Activated naive CD8-positive, alpha-beta T cell treated with anti-CD3 and anti-CD28 coated beads, Interleukin-2, amount 50 U/mL, for 24 hours (primary cell): ENCODE measurements at regions not wholly inside any gene's neighbourhood (a gene's known extent, or its start where the extent isn't known, plus 50 kb on each side); places are given as distances from the start of the nearest gene placed in this dataset.

ENCODE experiments used
- ATAC-seq: fragments of 150-1000 bp; cut with Tn5 transposase; one replicate; pipeline ENCODE4 v1.10.0; 2021
- DNase-seq: peaks from one replicate; pipeline ENCODE4 v3.0.0; 2021
- H3K27ac Mint-ChIP-seq: one replicate; pipeline ENCODE4 v1.8.0; 2021; ENCODE audit warnings: mild to moderate bottlenecking, mixed read lengths
- H3K27me3 Mint-ChIP-seq: one replicate; pipeline ENCODE4 v1.8.0; 2021; ENCODE audit warnings: mixed read lengths
- H3K36me3 Mint-ChIP-seq: one replicate; pipeline ENCODE4 v1.8.0; 2021; ENCODE audit warnings: low read depth, mixed read lengths
- H3K4me1 Mint-ChIP-seq: one replicate; pipeline ENCODE4 v1.8.0; 2021; ENCODE audit warnings: mixed read lengths
- H3K4me3 Mint-ChIP-seq: one replicate; pipeline ENCODE4 v1.8.0; 2021; ENCODE audit warnings: mild to moderate bottlenecking, moderate library complexity, mixed read lengths
- H3K9me3 Mint-ChIP-seq: one replicate; pipeline ENCODE4 v1.8.0; 2021; ENCODE audit warnings: mixed read lengths

DNA sequence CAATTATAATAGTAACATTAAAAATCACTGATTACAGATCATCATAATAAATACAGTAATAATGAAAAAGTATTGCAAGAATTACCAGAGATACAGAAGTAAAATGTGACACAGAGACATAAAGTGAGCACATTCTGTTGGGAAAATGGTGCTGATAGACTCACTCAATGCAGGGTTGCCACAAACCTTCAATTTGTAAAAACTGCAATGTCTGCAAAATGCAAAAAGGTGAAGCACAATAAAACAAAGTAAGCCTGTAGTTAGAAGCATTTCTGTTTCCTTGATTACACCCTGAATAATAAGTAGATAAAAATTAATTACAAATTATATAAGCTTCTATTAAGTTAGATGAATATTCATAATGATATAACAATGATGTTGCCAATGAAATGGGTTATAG is 736.2 kb upstream of the CHD1 start:
- H3K27me3 Mint-ChIP-seq: no peaks in the 10 kb centered on the region
- no peak for DNase-seq
- H3K36me3 Mint-ChIP-seq: no peaks in the 10 kb centered on the region
- no peak overlapping the region for H3K27ac Mint-ChIP-seq
- no peak for ATAC-seq
- peaks cover 8% of the 10 kb centered on the region for H3K9me3 Mint-ChIP-seq
- H3K4me1 Mint-ChIP-seq: no peaks in the 10 kb centered on the region
- H3K4me3 Mint-ChIP-seq: no peak overlapping the region

DNA sequence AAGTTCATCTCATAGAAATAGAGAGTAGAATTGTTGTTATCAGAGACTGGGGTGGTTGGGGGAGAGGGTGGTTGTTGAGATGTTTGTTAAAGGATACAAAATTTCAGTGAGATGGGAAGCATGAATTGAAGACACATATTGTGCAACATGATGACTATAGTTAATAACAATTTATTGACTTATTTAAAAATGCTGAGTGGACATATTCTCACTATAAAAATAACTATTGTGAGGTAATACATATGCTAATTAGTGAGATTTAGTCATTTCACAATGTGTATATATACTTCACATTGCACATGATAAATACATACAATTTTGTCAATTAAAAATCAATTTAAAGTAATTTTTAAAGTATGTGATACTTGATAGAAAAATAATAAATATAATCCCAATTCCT is 722.5 kb upstream of the CHD1 start:
- no peaks in the 10 kb centered on the region for H3K4me1 Mint-ChIP-seq
- peaks cover 4% of the 10 kb centered on the region for H3K9me3 Mint-ChIP-seq
- H3K4me3 Mint-ChIP-seq: no peak overlapping the region
- no peaks in the 10 kb centered on the region for H3K36me3 Mint-ChIP-seq
- DNase-seq (no peak), ATAC-seq (no peak)
- no peak overlapping the region for H3K27ac Mint-ChIP-seq
- no peaks in the 10 kb centered on the region for H3K27me3 Mint-ChIP-seq

DNA sequence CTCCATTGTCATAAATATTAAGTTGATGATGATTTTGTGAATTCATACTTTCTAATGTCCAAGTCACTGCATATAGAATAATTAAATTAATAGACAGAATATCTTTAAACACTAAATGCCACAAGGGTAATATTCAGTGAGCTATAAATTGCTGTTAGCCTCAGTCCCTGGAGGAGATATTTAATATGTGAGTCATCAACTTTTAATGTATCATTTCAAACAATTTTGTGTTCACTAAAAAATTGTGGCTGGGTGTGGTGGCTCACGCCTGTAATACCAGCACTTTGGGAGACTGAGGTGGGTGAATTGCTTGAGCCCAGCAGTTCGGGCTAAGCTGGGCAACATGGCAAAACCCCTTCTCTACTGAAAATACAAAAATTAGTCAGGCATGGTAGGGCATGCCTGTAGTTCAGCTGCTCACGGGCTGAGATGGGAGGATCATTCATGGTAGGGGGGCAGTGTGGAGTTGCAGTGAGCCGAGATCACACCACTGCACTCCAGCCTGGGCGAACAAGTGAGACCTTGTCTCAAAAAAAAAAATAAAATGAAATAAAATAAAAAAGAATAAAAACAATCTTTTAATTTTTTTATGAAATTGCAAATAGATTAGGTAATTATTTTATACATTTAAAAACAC is 717.3 kb upstream of the CHD1 start:
- peaks cover 9% of the 10 kb centered on the region for H3K9me3 Mint-ChIP-seq
- H3K4me3 Mint-ChIP-seq: no peak overlapping the region
- no peaks in the 10 kb centered on the region for H3K27me3 Mint-ChIP-seq
- no peak for ATAC-seq
- no peaks in the 10 kb centered on the region for H3K36me3 Mint-ChIP-seq
- H3K4me1 Mint-ChIP-seq: no peaks in the 10 kb centered on the region
- DNase-seq: no peak
- H3K27ac Mint-ChIP-seq: no peak overlapping the region

DNA sequence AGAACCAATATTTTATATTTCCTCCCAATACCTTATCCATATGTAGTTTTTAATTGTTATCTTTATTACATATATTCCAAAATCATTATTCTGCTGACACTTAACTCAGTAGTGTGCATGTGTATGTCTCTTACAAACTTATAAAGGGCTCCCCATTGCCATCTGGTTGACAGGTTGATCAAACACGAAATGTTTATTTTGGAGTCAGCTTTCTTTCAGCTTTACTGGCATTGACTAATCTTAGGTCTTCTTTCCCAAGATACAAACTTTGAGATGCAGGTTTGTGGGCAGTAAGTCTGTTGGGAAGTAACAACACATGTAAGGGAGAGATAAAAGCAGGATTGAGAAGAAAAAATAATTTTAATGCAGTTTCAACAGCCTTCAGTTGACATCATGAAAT is 716.0 kb upstream of the CHD1 start:
- H3K36me3 Mint-ChIP-seq: no peaks in the 10 kb centered on the region
- no peak for DNase-seq
- no peak overlapping the region for H3K27ac Mint-ChIP-seq
- H3K27me3 Mint-ChIP-seq: no peaks in the 10 kb centered on the region
- no peaks in the 10 kb centered on the region for H3K4me1 Mint-ChIP-seq
- no peak overlapping the region for H3K4me3 Mint-ChIP-seq
- H3K9me3 Mint-ChIP-seq: peaks cover 6% of the 10 kb centered on the region
- ATAC-seq: no peak

DNA sequence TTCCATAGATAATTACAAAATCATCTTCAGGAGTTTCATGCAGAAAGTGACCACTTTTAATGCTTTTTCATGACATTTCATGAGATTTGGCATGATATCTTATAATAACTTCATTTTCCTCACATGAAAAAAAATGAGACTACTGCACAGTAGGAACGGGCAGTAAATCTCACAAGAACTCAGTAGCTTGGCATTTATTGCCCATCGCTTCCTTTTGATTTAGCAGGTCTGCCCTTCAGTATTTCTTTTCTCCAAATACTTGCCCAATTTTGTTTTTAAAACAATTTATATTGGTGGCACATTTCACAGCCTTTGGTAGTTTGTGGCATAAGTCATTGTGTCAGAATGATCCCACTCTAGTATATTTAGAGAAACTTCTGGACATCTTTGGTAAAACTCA is 711.8 kb upstream of the CHD1 start:
- Mint-ChIP-seq H3K4me3 (no peak overlapping the region), H3K27ac (no peak overlapping the region), H3K9me3 (peaks cover 4% of the 10 kb centered on the region), H3K36me3 (no peaks in the 10 kb centered on the region), H3K27me3 (no peaks in the 10 kb centered on the region), H3K4me1 (no peaks in the 10 kb centered on the region)
- ATAC-seq (no peak), DNase-seq (no peak)

DNA sequence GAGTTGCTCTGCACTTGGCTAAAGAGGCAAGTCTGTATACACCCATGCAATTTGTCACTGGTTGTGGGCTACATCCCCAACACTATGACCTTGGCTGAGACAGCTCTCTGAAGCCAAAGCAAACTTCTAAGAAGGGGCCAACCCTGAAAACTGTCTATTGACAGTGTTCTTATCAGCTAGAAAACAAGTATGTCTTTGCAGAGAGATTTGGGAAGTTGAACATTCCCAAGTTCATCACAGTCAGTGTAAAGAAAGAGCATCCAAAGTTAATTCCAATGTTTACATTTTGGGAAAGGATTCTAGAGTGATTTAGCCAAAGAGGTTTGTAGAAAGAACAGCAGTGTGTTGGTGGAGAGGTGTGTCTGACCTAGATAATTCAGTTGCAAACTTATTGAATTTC is 711.1 kb upstream of the CHD1 start:
- Mint-ChIP-seq H3K9me3 (no peaks in the 10 kb centered on the region), H3K4me3 (no peak overlapping the region), H3K27me3 (no peaks in the 10 kb centered on the region), H3K27ac (no peak overlapping the region), H3K4me1 (no peaks in the 10 kb centered on the region), H3K36me3 (no peaks in the 10 kb centered on the region)
- no peak for DNase-seq
- ATAC-seq: no peak

DNA sequence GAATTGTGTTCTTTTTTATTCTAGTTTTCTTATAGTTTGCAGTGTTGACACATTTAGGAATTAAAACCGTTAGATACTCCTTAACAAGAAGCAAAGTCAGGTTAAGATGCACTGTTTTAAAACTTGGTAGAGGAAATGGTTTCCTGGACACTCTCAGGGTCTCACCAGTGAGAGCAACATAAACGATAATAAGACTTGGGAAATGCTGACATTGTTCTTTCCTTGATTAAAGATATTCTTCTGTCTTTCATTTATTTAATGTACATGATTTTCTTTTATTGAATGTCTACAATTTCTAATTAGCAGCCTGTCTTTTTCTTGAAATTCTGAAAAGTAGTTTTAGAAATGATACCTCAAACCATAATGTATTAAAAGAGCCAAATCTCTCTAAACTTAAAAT is 707.9 kb upstream of the CHD1 start:
- H3K4me1 Mint-ChIP-seq: no peaks in the 10 kb centered on the region
- H3K36me3 Mint-ChIP-seq: no peaks in the 10 kb centered on the region
- DNase-seq (no peak), ATAC-seq (no peak)
- H3K27me3 Mint-ChIP-seq: no peaks in the 10 kb centered on the region
- no peak overlapping the region for H3K27ac Mint-ChIP-seq
- no peaks in the 10 kb centered on the region for H3K9me3 Mint-ChIP-seq
- H3K4me3 Mint-ChIP-seq: no peak overlapping the region

DNA sequence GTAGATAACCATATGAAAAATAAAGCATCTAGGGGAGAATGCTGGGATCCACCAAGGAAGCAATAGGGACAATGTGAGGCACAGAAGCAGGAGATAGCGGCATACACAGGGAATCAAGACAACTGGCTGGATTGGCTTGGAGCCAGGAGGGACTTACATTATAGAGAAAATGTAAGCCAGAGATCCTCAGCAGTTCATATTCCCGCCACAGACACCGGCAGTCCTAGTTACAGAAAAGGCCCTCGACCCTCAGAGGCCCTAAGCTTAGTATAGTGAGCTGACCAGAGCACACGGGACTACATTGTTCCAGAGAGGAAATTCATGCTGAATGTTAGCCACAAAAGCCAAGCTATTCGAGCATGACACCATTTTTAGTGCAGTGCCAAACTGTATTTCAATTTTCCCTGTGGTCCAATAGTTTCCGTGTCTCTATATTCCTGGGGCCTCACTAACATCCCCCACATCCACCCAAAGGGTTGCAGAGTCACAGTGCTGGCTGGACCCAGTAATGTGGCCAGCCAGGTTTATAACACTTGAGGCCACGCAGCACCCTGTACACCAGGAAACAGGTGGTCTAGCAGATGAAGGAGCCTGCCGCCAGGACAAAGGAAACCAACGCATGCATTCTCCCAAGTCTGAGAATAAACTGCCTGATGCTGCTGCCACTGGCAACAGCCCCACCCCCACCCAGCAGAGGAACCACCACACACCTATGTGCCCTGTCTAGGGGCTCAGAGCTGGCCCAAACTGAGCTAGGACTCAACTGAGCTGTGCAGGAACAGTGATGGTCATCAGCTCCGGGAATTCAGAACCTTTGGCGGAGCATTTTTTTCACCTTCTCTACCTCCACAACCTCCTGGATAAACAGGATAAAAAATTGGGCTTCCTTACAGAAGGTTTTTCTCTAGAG is 693.2 kb upstream of the CHD1 start:
- H3K36me3 Mint-ChIP-seq: no peaks in the 10 kb centered on the region
- H3K27ac Mint-ChIP-seq: no peak overlapping the region
- H3K4me3 Mint-ChIP-seq: no peak overlapping the region
- no peaks in the 10 kb centered on the region for H3K27me3 Mint-ChIP-seq
- peaks cover 13% of the 10 kb centered on the region for H3K9me3 Mint-ChIP-seq
- no peak for ATAC-seq
- no peaks in the 10 kb centered on the region for H3K4me1 Mint-ChIP-seq
- no peak for DNase-seq

DNA sequence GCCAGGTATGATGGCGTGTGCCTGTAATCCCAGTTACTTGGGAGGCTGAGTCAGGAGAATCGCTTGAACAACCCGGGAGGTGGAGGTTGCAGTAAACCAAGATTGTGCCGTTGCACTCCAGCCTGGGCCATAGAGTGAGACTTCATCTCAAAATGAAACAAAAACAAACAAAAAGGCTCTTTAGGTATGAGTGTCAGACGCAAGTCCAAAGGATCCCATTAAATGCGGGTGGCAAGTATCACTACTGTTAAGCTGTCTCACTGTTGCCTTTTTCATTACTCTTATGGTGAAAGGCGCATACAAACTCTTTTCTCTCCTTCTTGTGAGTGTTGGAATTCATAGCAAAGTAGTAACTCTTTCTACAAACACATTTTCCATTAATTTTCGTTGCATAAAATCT is 688.5 kb upstream of the CHD1 start:
- H3K4me1 Mint-ChIP-seq: no peaks in the 10 kb centered on the region
- H3K9me3 Mint-ChIP-seq: peaks cover 7% of the 10 kb centered on the region
- H3K27me3 Mint-ChIP-seq: no peaks in the 10 kb centered on the region
- no peak for DNase-seq
- no peaks in the 10 kb centered on the region for H3K36me3 Mint-ChIP-seq
- no peak overlapping the region for H3K27ac Mint-ChIP-seq
- H3K4me3 Mint-ChIP-seq: no peak overlapping the region
- no peak for ATAC-seq

DNA sequence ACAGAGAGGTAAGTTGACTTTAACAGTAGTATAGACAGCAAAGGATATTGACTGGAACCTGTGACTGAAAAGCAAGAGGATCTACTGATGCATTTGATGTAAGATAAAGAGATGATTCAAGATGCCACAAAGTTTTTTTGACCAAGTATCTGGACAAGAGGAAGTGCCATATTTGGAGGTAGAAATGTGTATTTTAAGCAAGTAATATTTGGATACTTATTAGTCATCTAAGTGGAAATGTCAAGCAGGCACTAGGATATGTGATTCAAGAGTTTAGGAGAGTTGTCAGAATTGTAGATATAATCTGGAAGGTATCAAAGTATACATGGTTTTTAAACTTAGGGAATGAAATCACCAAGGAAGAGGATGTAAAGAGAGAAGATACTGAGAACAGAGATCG is 686.1 kb upstream of the CHD1 start:
- Mint-ChIP-seq H3K27me3 (no peaks in the 10 kb centered on the region), H3K4me1 (no peaks in the 10 kb centered on the region), H3K27ac (no peak overlapping the region), H3K4me3 (no peak overlapping the region), H3K36me3 (no peaks in the 10 kb centered on the region), H3K9me3 (peaks cover 7% of the 10 kb centered on the region)
- DNase-seq (no peak), ATAC-seq (no peak)

DNA sequence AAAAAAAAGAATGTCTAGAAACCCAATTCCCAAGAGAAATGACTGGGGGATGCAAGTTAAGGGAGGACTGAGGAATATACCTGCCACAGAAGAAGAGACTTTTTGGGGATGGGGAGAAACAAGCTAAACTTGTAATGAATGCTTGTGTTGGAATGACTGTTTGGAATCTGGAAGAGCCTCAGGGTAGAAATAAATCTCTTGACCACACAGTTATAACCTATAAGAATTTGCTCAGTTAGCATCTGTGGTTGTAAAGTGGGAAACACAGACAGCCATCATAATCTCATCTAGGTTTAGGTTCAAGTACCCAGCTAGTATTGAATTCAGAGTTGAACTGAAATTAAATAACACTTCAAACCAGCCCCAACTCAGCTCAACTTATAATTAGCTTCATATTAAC is 678.3 kb upstream of the CHD1 start:
- DNase-seq (no peak), ATAC-seq (no peak)
- Mint-ChIP-seq H3K36me3 (no peaks in the 10 kb centered on the region), H3K4me3 (no peak overlapping the region), H3K4me1 (no peaks in the 10 kb centered on the region), H3K27me3 (no peaks in the 10 kb centered on the region), H3K27ac (no peak overlapping the region), H3K9me3 (no peaks in the 10 kb centered on the region)

DNA sequence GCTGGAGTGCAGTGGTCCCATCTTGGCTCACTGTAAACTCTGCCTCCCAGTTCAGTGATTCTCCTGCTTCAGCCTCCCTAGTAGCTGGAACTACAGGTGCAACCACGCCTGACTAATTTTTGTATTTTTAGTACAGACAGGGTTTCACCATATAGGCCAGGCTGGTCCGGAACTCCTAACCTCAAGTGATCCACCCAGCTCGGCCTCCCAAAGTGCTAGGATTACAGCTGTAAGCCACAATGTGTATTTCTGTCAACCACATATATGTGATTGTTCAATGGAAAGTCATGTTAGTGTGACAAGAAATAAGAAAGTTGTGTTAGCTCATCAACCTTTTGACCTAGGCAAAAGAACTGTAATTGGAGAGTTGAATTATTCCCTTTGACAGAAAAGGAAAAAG is 677.1 kb upstream of the CHD1 start:
- H3K4me1 Mint-ChIP-seq: no peaks in the 10 kb centered on the region
- no peaks in the 10 kb centered on the region for H3K9me3 Mint-ChIP-seq
- ATAC-seq: no peak
- no peak for DNase-seq
- no peak overlapping the region for H3K27ac Mint-ChIP-seq
- H3K27me3 Mint-ChIP-seq: no peaks in the 10 kb centered on the region
- no peaks in the 10 kb centered on the region for H3K36me3 Mint-ChIP-seq
- no peak overlapping the region for H3K4me3 Mint-ChIP-seq

DNA sequence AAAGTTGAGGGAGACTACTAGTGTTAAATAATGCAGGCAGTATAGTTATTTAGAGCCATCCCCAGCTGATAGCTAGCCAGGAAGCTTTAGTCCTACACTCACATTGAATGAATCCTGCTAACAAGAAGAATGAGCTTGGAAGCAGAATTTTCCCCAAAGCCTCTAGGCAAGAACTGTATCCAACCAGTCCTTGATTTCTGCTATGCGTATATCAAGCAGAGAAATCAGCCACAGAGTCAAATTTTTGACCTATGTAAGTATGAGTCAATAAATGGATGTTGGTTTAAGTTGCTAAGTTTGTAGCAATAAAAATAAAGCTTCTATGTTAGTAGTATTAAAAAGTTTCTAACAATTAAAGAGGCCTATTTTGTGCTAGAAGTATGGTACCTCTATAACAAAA is 672.1 kb upstream of the CHD1 start:
- Mint-ChIP-seq H3K27me3 (no peaks in the 10 kb centered on the region), H3K4me1 (no peaks in the 10 kb centered on the region), H3K4me3 (no peak overlapping the region), H3K9me3 (peaks cover 3% of the 10 kb centered on the region), H3K27ac (no peak overlapping the region), H3K36me3 (no peaks in the 10 kb centered on the region)
- ATAC-seq (no peak), DNase-seq (no peak)

DNA sequence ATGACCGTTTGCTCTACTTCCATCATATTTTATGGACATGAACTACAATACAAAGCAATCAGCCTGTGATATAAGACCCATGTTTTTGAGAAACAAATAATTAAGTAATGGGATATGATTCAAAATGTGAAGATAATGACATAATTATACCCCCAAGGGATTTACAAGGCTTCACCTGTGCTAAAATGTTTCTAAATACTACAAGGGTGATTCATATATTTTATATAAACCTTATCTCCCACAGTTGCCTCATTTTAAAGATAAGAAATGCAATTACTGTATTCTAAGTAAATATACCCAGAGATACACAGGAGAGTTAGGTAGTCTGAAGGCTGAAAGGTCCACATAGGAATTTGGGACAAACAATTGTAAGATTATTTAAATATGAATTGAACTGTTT is 662.0 kb upstream of the CHD1 start:
- Mint-ChIP-seq H3K36me3 (no peaks in the 10 kb centered on the region), H3K9me3 (no peaks in the 10 kb centered on the region), H3K27ac (no peak overlapping the region), H3K4me1 (no peaks in the 10 kb centered on the region), H3K27me3 (no peaks in the 10 kb centered on the region), H3K4me3 (no peak overlapping the region)
- ATAC-seq: no peak
- no peak for DNase-seq

DNA sequence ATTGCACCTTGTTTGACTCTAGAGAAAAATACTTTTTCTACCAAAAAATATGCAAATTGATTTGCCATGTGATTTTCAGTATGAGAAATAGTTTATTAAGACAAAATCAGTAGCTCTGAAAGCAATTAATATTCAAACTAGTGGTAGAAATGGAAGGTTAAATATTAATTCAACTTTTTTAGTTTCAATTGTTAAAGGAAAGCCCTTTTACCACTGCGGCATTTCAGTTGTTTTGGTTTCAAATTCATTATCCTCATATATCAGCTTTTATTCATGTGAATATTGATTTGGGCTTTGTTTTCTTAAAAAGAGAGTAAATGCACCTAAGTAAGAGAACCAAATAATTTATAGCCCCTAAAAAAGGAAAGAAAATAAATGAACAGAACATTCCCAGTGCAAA is 660.6 kb upstream of the CHD1 start:
- Mint-ChIP-seq H3K27ac (no peak overlapping the region), H3K4me3 (no peak overlapping the region), H3K9me3 (no peaks in the 10 kb centered on the region), H3K36me3 (no peaks in the 10 kb centered on the region), H3K27me3 (no peaks in the 10 kb centered on the region), H3K4me1 (no peaks in the 10 kb centered on the region)
- ATAC-seq (no peak), DNase-seq (no peak)
